ENCODE measurements at regions not wholly inside any gene's neighbourhood (a gene's known extent, or its start where the extent isn't known, plus 50 kb on each side); places are given as distances from the start of the nearest gene placed in this dataset.

GRCh38 chr17:77266891-77267341, 126.1 kb downstream of the SEC14L1 start:
- DNase-seq (ENCODE audit: low spot score), result no peak

GRCh38 chr17:77269696-77270681, 129.2 kb downstream of the SEC14L1 start:
- no peak for DNase-seq (ENCODE audit: low spot score)

- no peak for DNase-seq (ENCODE audit: low spot score)
Observed at GRCh38 chr17:77271411-77271810, 130.6 kb downstream of the SEC14L1 start.

- DNase-seq (ENCODE audit: low spot score), result no peak
Observed at GRCh38 chr17:77273397-77274085, 132.8 kb downstream of the SEC14L1 start.

- no peak for DNase-seq (ENCODE audit: low spot score)
Observed at GRCh38 chr17:77274096-77274845, 133.5 kb downstream of the SEC14L1 start.

- peak; percentile 59 for DNase-seq (ENCODE audit: low spot score)
Observed at GRCh38 chr17:77279448-77280303, 138.9 kb downstream of the SEC14L1 start.

- DNase-seq (ENCODE audit: low spot score), result no peak
Observed at GRCh38 chr17:77280304-77281121, 139.7 kb downstream of the SEC14L1 start.

GRCh38 chr17:77281122-77281903, 140.5 kb downstream of the SEC14L1 start:
- peak; percentile 94 for DNase-seq (ENCODE audit: low spot score)

GRCh38 chr17:77281904-77282367, 141.2 kb downstream of the SEC14L1 start:
- peak; percentile 65 for DNase-seq (ENCODE audit: low spot score)

GRCh38 chr17:77282524-77283515, 142.1 kb downstream of the SEC14L1 start:
- DNase-seq (ENCODE audit: low spot score), result peak; percentile 65

GRCh38 chr17:77284023-77284617, 143.4 kb downstream of the SEC14L1 start:
- DNase-seq (ENCODE audit: low spot score), result no peak

GRCh38 chr17:77285594-77286390, 145.0 kb downstream of the SEC14L1 start:
- no peak for DNase-seq (ENCODE audit: low spot score)

- DNase-seq (ENCODE audit: low spot score), result no peak
Observed at GRCh38 chr17:77286391-77286640, 145.5 kb downstream of the SEC14L1 start.

- peak; percentile 89 for DNase-seq (ENCODE audit: low spot score)
Observed at GRCh38 chr17:77286641-77287431, 146.1 kb downstream of the SEC14L1 start.

GRCh38 chr17:77287432-77288068, 146.8 kb downstream of the SEC14L1 start:
- DNase-seq (ENCODE audit: low spot score), result no peak

GRCh38 chr17:77288115-77288619, 147.4 kb downstream of the SEC14L1 start:
- DNase-seq (ENCODE audit: low spot score), result no peak

Measured in HuH-7.5 (cell line).